ENCODE measurements at regions not wholly inside any gene's neighbourhood (a gene's known extent, or its start where the extent isn't known, plus 50 kb on each side); places are given as distances from the start of the nearest gene placed in this dataset.
"Not testable (repeated sequence)": the region's sequence is repeated elsewhere in the genome, so short reads cannot be mapped to it uniquely, and the experiment has no call there.

DNA sequence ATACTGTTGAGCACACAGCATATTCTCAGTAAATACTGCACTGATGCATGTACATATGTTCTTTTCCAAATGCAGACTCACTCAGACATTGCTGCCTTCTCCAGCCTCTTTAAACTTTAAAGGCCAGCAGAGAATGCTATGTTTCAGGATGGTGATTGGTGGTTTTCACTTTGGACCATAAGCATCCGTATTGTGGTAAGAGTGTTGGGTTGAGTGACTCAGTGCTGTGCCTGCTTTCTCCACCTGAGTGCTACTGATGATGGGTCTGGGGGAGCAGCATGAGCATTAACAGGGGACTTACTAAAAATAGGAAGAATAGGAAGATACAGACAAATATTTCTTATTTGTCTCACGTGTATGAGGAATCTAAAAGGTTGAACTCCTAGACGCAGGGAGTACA, 56.3 kb upstream of the ZNF92 start:
- Mint-ChIP-seq H3K4me3 (no peak overlapping the region), H3K4me1 (peaks cover 15% of the 10 kb centered on the region), H3K9me3 (no peaks in the 10 kb centered on the region), H3K36me3 (no peaks in the 10 kb centered on the region), H3K27me3 (no peaks in the 10 kb centered on the region), H3K27ac (no peak overlapping the region)
- ATAC-seq, result no peak

DNA sequence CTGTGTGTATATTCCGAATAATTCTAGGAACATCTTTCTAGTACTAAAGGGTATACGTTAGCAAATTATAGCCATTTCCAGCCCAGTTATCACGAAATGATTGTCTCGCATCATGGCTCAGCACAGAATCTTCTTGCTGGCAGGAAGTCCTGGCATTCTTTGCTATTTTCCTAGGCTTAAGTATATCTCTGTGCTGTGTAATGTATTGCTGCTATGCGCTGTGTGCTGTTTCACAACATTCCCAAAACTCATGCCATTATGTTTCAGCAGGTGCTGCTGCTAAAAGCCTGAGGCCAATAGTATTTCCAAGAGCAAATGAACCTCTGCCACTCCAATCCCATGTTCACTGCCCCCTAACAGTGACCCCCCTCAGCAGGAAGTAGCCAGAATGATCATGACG, 62.9 kb upstream of the ZNF92 start:
- no peak for ATAC-seq
- H3K27me3 Mint-ChIP-seq, result no peaks in the 10 kb centered on the region
- no peak overlapping the region for H3K27ac Mint-ChIP-seq
- no peak overlapping the region for H3K4me3 Mint-ChIP-seq
- no peaks in the 10 kb centered on the region for H3K9me3 Mint-ChIP-seq
- no peaks in the 10 kb centered on the region for H3K36me3 Mint-ChIP-seq
- H3K4me1 Mint-ChIP-seq, result peaks cover 11% of the 10 kb centered on the region

DNA sequence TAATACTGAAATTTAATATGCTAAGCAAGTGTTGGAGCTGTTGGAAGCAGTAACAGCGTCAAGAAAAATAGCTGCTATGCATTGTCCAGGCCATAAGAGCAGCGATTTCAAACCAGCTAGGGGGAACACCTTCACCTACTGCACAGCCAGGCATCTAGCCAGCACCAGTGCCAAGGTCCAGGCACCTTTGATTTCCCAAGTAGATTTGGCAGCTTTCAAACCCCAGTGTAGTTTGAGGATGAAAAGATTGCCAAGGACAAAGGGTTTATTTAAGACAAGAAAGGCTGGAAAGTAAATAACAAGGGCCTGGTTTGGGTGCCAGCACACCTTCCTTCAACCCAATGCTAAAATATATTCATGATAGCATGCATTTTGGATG, 65.4 kb upstream of the ZNF92 start:
- no peak for ATAC-seq
- Mint-ChIP-seq H3K27ac (no peak overlapping the region), H3K36me3 (no peaks in the 10 kb centered on the region), H3K9me3 (no peaks in the 10 kb centered on the region), H3K4me3 (no peak overlapping the region), H3K4me1 (peaks cover 5% of the 10 kb centered on the region), H3K27me3 (no peaks in the 10 kb centered on the region)

DNA sequence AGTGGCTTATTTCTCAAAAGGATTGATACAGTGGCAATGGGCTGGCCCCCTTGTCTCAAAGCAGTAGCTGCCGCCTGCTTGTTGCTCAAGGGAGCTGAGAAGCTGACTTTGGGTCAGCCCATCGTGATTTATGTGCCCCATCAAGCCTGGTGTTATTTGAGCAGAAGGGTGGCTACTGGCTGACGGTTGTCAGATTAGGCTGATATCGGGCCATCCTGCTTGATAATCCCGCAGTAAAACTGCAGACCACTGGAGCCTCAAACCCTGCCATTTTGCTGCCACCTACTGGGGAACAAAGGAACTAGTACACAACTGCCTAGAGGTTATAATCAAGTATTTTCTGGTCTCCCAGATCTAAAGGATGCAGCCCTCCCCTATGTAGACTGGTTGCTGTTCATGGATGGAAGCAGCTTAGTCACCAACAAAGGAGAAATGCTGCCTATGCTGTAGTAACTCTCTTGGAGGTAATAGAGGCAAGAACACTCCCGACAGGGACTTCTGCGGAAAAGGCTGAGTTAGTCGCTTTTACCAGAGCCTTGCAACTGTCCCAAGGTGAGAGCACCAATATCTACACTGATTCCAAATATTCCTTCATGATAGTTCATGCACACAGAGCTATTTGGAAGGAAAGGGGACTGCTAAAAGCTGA, 65.9 kb upstream of the ZNF92 start:
- ATAC-seq, result peak; percentile 71
- no peaks in the 10 kb centered on the region for H3K36me3 Mint-ChIP-seq
- peaks cover 5% of the 10 kb centered on the region for H3K4me1 Mint-ChIP-seq
- no peaks in the 10 kb centered on the region for H3K9me3 Mint-ChIP-seq
- no peaks in the 10 kb centered on the region for H3K27me3 Mint-ChIP-seq
- no peak overlapping the region for H3K4me3 Mint-ChIP-seq
- no peak overlapping the region for H3K27ac Mint-ChIP-seq

DNA sequence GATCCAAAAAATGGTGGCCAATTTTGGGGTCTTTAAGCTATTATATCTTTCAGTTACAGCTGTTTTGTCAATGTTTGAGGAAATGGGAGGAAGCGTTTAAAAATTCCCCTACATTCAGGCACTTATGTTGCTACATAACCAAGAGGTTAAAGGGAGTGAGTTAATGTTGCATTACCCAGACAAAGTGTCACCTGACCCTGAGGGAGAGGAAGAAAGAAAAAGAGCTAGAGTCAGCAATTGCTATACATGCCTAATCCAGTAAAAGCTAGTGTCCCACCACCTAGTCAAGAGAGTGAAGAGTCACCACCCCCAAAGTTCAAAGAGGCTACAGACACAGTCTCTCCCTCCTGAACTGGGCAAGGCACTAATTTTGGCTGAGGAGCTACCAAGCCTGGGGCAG, 69.5 kb upstream of the ZNF92 start:
- Mint-ChIP-seq H3K27me3 (no peaks in the 10 kb centered on the region), H3K36me3 (no peaks in the 10 kb centered on the region), H3K4me1 (peaks cover 5% of the 10 kb centered on the region), H3K4me3 (no peak overlapping the region), H3K27ac (no peak overlapping the region), H3K9me3 (no peaks in the 10 kb centered on the region)
- ATAC-seq, result no peak

DNA sequence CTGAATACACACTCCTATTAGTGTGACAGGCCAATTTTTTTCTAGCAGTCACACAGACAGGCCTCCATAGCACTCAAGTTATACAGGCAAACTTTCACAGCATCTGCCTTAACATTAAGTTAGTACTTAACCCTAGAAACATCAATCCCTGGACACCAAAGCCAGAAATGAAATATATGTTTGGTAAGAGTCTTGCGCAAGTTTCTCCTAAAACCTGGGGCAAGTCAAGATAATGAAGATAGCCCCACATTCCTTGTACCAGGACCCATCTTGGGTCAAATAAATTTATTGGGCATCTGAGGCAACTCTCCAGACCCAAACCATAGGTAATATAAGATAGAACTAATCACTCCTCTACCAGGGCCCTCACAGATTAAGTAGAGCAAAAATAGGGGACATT, 70.8 kb upstream of the ZNF92 start:
- Mint-ChIP-seq H3K36me3 (no peaks in the 10 kb centered on the region), H3K4me3 (no peak overlapping the region), H3K27me3 (no peaks in the 10 kb centered on the region), H3K9me3 (no peaks in the 10 kb centered on the region), H3K27ac (no peak overlapping the region), H3K4me1 (peaks cover 5% of the 10 kb centered on the region)
- ATAC-seq, result no peak

DNA sequence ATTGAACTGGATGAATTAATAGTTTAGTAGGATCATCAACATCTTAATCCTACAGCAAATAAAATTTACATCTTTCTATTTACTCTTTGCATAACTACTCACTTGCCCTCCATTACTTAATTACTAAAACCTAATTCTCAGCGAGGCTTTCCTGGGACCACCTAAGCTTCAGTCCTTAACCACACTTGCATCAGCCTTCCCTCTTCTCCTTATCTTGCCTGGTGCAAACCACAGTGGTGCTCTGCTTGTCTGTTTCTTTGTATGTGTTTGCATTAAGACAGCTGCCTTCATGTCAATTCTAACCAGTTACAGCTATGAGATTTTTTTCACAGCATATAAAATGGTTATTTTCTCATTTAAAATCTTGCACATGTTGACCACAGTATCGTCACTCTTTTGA, 72.6 kb upstream of the ZNF92 start:
- ATAC-seq, result no peak
- no peaks in the 10 kb centered on the region for H3K36me3 Mint-ChIP-seq
- H3K4me1 Mint-ChIP-seq, result no peaks in the 10 kb centered on the region
- H3K9me3 Mint-ChIP-seq, result no peaks in the 10 kb centered on the region
- no peak overlapping the region for H3K4me3 Mint-ChIP-seq
- H3K27ac Mint-ChIP-seq, result no peak overlapping the region
- peaks cover 7% of the 10 kb centered on the region for H3K27me3 Mint-ChIP-seq

DNA sequence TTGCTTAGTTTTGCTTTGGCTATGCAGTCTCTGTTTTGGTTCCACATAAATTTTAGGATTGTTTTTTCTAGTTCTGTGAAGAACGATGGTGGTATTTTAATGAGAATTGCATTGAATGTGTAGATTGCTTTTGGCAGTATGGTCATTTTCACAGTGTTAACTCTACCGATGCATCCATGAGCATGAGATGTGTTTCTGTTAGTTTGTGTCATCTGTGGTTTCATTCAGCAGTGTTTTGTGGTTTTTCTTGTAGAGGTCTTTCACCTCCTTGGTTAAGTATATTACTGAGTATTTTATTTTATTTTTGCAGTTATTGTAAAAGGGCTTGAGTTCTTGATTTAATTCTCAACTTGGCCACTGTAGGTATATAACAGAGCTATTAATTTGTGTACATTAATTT, 78.2 kb upstream of the ZNF92 start:
- Mint-ChIP-seq H3K9me3 (no peaks in the 10 kb centered on the region), H3K4me3 (no peak overlapping the region), H3K4me1 (peaks cover 4% of the 10 kb centered on the region), H3K27ac (no peak overlapping the region), H3K27me3 (peaks cover 7% of the 10 kb centered on the region), H3K36me3 (no peaks in the 10 kb centered on the region)
- no peak for ATAC-seq

DNA sequence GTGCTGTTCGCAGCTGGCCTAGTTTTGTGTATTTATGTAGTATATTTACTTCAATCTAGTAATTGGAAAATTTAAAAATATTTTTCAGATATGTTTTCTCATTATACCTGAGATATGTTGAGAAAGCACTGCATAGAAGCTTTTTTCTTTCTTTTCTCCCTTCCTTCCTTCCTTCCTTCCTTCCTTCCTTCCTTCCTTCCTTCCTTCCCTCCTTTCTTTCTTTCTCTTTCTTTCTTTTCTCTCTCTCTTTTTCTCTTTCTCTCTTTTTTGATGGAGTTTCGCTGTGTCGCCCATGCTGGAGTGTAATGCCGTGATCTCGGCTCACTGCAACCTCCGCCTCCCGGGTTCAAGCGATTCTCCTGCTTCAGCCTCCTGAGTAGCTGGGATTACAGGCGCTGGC, 83.3 kb upstream of the ZNF92 start:
- H3K36me3 Mint-ChIP-seq, H3K4me1 Mint-ChIP-seq, ATAC-seq, H3K27ac Mint-ChIP-seq, H3K4me3 Mint-ChIP-seq, H3K27me3 Mint-ChIP-seq, H3K9me3 Mint-ChIP-seq: not testable (repeated sequence)

DNA sequence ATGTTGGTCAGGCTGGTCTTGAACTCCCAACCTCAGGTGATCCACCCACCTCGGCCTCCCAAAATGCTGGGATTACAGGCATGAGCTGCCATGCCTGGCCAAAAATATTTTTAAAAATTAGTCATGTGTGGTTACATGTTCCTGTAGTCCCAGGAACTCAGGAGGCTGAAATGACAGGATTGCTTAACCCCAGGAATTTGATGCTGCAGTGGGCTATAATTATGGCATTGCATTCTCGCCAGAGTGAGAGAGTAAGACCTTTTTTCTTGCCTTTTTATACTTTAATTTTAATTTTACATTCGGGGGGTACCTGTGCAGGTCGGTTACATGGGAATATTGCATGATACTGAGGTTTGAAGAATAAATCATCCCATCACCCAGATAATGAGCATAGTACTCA, 86.6 kb upstream of the ZNF92 start:
- Mint-ChIP-seq H3K27ac (no peak overlapping the region), H3K36me3 (no peaks in the 10 kb centered on the region), H3K4me3 (no peak overlapping the region)

DNA sequence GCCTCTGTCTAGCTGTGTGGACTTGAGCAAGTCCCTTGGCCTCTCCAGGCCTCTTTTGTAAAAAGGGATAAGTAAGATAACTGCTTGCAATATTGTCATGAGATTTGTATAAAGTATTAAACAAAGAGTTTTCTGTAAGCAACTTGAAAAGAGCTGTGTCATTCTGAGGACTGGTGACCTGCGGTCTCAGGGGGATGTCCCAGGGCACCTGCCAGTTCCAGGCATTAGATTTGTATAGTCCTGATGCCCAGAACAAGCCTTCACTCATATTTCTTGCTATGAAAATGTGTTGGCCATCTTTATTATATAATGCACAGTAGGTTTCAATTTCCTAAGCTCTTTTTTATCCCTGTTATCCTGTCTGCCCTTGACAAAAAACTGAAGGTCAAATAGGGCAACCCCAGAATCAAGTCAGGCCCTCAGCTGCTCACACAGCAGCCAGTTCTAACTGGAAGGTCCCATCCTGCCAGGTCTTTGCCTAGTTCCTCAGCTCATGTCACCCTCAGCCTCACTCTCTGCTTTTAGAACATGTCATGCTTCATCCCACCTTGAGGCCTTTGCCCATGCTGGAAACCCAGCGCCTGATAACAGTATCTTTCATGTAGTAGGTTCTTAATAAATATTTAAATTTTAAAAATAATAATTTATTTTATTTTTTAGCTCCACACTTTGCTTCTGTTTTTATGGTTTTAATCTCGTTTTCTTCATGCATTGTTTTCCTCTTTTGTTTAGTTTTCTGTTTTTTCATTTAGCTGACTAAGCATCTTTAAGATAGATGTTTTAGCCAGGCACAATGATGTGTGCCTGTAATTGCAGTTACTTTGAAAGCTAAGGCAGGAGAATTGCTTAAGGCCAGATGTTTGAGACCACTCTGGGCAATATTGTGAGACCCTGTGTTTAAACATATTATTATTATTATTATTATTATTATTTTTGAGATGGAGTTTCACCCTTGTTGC, 87.5 kb upstream of the ZNF92 start:
- Mint-ChIP-seq H3K4me3 (no peak overlapping the region), H3K9me3 (no peaks in the 10 kb centered on the region), H3K27ac (no peak overlapping the region), H3K27me3 (peaks cover 19% of the 10 kb centered on the region), H3K36me3 (no peaks in the 10 kb centered on the region), H3K4me1 (no peaks in the 10 kb centered on the region)
- ATAC-seq, result no peak

More for the DNA sequence above, 86.6 kb upstream of the ZNF92 start:
- Mint-ChIP-seq H3K27me3 (peaks cover 11% of the 10 kb centered on the region), H3K4me1 (no peaks in the 10 kb centered on the region), H3K9me3 (no peaks in the 10 kb centered on the region)
- no peak for ATAC-seq

DNA sequence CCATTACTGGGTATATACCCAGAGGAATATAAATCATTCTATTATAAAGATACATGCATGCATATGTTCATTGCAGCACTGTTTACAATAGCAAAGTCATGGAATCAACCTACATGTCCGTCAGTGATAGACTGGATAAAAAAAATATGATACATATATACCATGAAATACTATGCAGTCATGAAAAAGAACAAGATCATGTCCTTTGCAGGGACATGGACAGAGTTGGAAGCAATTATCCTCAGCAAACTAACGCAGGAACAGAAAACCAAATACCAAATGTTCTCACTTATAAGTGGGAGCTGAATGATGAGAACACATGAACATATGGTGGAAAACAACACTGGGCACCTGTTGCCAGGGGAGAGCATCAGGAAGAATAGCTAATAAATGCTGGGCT, 88.4 kb upstream of the ZNF92 start:
- H3K9me3 Mint-ChIP-seq, result not testable (repeated sequence)

DNA sequence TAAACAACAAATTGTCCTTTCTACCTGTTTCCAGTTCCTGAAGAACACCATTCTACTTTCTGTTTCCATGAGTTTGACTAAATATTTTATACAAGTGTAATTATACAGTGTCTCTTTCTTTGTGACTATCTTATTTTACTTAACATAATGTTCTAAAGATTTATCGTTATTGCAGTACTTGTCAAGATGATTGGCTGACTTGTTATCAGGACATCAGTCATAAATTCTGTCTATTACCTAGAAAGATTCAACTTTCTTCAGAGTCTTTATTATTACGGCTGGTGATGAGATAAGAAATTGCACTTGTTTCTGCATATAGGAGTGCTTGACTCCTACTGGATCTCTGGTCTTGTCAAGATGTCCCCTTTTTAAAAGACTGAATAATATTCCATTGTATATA, 93.9 kb upstream of the ZNF92 start:
- ATAC-seq, result no peak
- H3K9me3 Mint-ChIP-seq, result peaks cover 7% of the 10 kb centered on the region
- H3K4me1 Mint-ChIP-seq, result no peaks in the 10 kb centered on the region
- H3K27ac Mint-ChIP-seq, result no peak overlapping the region
- H3K36me3 Mint-ChIP-seq, result peaks cover 9% of the 10 kb centered on the region
- H3K4me3 Mint-ChIP-seq, result no peak overlapping the region
- H3K27me3 Mint-ChIP-seq, result peaks cover 64% of the 10 kb centered on the region

More for the DNA sequence above, 88.4 kb upstream of the ZNF92 start:
- not testable (repeated sequence) for H3K36me3 Mint-ChIP-seq, H3K4me1 Mint-ChIP-seq, ATAC-seq, H3K4me3 Mint-ChIP-seq, H3K27ac Mint-ChIP-seq
- H3K27me3 Mint-ChIP-seq, result peaks cover 28% of the 10 kb centered on the region

DNA sequence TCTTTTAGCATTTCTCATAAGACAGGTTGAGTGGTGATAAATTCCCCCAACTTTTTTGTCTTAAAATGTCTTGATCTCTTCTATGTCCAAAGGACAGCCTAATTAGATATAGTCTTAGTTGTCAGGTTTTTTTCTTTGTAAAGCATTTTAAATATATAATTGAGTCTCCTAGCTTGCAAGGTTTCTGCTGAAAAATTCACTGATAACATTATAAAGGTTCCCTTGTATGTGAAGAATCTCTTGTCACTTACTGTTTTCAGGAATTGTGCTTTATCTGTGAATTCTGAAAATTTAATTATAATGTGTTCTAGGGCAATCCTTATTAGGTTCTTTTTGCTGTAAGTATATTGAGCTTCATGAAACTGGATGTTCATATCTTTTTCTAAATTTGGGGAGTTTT, 96.8 kb upstream of the ZNF92 start:
- H3K36me3 Mint-ChIP-seq, result peaks cover 9% of the 10 kb centered on the region
- H3K27me3 Mint-ChIP-seq, result peaks cover 81% of the 10 kb centered on the region
- no peak for ATAC-seq
- no peaks in the 10 kb centered on the region for H3K4me1 Mint-ChIP-seq
- H3K9me3 Mint-ChIP-seq, result peaks cover 10% of the 10 kb centered on the region
- H3K27ac Mint-ChIP-seq, result no peak overlapping the region
- no peak overlapping the region for H3K4me3 Mint-ChIP-seq

DNA sequence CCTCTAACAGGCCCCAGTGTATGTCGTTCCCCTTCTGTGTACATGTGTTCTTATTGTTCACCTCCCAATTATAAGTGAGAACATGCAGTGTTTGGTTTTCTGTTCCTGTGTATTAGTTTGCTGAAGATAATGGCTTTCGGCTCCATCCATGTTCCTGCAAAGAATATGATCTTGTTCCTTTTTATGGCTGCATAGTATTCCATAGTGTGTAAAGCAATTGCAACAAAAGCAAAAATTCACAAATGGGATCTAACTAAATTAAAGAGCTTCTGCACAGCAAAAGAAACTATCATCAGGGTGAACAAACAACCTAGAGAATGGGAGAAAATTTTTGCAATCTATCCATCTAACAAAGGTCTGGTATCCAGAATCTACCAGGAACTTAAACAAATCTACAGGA, 102.2 kb upstream of the ZNF92 start:
- ATAC-seq, H3K36me3 Mint-ChIP-seq, H3K4me3 Mint-ChIP-seq, H3K27ac Mint-ChIP-seq: not testable (repeated sequence)
- Mint-ChIP-seq H3K27me3 (peaks cover 82% of the 10 kb centered on the region), H3K9me3 (peaks cover 13% of the 10 kb centered on the region), H3K4me1 (peaks cover 11% of the 10 kb centered on the region)
